Stimulated activated CD4-positive, alpha-beta T cell treated with anti-CD3 and anti-CD28 coated beads, Interleukin-1b, Interleukin-23, amount 100 ng/mL, for 48 hours (primary cell): ENCODE measurements at regions not wholly inside any gene's neighbourhood (a gene's known extent, or its start where the extent isn't known, plus 50 kb on each side); places are given as distances from the start of the nearest gene placed in this dataset.

ENCODE experiments used
- DNase-seq: peaks from one replicate; pipeline ENCODE4 v3.0.0-alpha.2; 2020

GRCh38 chr2:129884221-129884786, 95.2 kb upstream of the RAB6C start:
- no peak for DNase-seq

DNA sequence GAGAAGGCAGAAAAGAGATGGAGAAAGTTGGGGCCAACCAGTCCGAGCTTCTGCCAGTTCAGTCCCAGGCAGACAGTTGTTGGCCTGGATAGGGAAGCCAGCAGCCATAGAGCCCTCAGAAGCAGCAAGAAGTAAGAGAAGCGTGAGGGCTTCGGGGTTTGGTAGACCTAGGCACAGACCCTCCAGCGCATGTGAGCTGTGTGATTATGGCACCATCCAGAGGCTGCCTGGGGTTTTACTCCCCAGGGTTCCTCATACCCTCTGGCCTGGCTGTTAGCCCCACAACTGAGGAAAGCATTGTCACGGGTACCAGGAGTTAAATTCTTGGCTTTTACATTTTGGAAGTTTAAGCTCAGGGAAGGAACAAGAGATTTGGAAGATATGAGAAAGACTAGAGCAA, 93.7 kb upstream of the RAB6C start:
- no peak for DNase-seq

GRCh38 chr2:129887688-129888266, 91.7 kb upstream of the RAB6C start:
- DNase-seq: no peak

DNA sequence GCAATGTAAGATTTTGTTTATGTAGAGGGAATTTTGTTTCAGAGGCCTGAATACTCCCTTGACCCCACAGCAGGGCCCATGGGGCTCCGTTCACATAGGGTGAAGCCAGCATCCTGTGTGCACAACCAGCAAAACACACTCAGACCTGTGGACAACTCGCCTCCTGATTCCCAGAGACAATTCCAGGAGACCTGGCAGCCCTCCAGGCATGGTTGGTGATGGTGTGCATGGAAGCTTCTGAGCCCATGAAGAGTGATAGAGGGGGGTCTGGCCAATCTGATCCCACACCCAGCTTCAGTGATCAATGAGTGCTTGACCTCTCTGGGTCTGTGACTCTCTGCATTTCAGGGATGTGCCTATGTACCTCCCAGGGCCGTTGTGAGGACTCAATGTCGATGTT, 91.0 kb upstream of the RAB6C start:
- no peak for DNase-seq

- DNase-seq: no peak
These were observed 90.6 kb upstream of the RAB6C start for GRCh38 chr2:129888896-129889295.

DNA sequence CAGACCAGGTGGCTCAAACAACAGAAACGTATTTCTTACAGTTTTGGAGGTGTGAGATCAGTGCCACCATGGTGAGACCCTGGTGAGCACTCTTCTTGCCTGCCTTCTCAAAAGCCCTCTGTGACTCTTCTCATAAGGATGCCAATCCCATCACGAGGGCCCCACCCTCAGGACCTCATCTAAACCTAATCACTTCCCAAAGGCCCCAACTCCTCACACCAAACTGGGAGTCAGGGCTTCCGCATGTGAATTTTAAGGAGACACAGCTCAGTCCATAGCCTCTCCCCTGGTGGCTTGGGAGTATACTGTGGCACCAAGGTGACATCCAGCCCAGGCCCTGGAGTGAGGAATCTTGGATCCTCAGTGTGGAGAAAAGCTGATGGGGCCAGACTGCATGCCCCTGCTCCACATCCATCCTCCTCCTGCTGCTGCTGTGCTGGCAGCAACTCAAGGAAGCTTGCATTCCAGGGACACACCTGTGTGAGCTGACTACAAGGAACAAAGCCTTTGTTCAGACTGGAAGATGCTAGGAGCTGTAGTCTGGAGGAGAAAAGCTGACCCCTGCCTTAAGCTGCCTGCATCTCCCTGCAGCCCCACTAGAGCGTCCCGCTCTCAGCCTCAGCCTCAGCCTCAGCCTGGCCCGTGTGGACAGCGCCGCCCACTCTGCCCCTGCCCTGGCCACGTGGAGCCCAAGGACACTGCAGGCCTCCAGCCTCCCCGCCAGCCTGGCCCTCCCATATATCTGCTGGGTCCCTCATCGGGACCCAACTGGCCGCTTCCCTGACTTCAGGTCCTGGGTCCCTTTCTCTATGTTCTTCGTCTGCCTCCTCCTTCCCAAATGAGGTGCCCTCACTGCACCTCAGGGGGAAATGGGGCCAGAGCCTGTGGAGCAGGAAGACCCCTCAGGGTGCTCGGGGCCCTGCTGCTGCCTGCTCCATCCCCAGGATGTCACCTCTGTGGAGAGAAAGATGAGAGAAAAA, 87.8 kb upstream of the RAB6C start:
- no peak for DNase-seq

DNA sequence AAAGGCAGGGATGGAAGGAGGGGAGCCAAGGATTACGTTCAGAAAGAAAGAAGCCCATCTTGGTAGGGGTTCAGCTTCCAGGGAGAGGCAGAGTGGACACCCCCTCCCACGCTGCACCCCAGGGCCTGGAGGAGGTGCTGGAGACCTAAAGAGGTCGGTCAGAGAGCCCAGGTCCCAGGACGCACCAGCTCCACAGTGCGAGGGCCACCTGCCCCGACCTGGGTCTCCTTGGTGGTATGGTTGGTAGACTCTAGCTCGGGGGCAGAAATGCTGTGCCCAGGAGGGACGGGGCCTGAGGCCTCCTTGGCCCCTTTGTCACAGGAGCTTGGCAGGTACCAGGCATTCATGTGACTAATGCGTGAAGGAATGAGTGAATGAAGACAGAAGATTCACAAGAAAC, 87.1 kb upstream of the RAB6C start:
- no peak for DNase-seq

- DNase-seq: no peak
These were observed 86.7 kb upstream of the RAB6C start for GRCh38 chr2:129892773-129893172.

GRCh38 chr2:129893244-129893643, 86.2 kb upstream of the RAB6C start:
- DNase-seq: no peak

DNA sequence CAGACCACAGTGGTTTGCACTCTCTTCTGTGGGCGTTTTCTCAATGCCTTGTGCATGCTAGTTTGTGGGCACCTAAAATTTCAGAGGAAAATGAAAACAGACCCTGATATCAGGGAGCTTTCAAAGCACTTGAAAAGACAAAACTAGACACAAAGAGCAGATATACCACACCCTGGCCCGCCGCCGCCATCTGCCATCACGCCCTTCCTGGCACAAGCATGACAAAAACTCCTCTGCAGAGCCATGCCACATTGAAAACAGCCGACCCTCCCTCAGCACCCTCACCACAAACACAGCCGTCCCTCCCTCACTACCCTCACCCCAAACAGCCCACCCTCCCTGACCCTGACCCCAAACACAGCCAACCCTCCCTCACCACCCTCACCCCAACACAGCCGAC, 84.8 kb upstream of the RAB6C start:
- no peak for DNase-seq

GRCh38 chr2:129895061-129895460, 84.4 kb upstream of the RAB6C start:
- DNase-seq: no peak

DNA sequence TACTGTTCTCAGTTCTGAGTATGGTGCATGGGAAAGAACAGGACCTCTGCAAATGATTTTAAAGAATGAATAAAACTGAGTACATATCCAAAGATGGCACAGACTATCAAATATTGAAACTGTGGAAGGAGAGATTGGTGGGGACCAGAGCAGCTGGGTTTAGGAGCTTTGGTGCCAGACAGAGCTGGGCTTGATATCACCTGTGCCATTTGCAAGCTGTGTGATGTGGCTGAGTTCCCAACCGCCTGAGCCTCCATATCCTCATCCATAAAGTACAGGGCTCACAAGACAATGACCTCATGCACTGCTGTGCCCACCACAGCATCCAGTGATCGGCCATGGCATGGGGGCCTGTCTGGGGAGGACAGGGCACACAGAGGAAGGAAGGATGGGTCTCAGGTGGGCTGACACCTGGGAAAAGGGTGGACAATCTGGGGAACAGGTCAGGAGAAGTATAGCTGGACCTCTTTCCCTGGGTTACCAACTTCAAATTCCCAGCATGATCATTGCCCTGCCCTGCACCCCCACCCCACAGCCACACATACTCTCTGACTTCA, 83.9 kb upstream of the RAB6C start:
- no peak for DNase-seq

DNA sequence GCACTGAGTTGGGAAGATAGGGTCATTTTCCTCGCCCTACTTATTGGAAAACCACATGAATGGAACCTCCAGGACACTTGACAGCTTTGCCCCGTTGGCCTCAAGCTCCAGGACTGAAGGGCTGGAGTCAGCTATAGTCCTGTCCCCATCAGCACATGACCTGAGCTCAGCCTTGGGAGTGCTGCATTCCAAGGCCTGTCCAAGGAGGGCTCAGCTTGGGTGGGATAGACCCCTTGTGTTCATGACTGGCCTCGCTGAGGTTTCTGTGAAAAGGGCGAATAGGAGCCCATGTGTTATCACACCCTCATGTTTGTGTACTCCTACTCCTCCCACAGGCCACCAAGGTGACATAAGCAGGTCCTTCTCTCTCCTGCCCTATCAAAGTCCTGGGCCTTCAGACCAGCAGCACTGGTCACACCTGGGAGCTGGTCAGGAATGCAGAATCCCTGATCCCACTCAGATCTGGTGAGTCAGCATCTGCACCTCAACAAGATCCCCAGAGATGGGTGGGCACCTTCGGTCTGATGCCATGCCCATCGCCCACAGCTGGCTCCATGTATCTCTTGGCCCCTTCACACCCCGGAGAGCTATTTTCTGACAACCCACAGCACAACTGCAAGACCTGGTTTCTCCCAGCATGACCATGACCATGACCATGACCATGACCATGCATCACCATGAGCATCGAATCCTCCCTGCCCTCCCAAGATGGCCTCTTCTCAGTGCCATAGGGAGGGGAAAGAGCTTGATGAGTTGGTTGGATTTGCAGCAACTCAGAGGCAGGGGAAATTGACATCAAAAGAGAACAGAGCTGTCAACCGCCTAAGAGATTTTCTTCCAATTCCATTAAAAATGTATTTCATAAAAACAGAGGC, 83.0 kb upstream of the RAB6C start:
- DNase-seq: no peak

DNA sequence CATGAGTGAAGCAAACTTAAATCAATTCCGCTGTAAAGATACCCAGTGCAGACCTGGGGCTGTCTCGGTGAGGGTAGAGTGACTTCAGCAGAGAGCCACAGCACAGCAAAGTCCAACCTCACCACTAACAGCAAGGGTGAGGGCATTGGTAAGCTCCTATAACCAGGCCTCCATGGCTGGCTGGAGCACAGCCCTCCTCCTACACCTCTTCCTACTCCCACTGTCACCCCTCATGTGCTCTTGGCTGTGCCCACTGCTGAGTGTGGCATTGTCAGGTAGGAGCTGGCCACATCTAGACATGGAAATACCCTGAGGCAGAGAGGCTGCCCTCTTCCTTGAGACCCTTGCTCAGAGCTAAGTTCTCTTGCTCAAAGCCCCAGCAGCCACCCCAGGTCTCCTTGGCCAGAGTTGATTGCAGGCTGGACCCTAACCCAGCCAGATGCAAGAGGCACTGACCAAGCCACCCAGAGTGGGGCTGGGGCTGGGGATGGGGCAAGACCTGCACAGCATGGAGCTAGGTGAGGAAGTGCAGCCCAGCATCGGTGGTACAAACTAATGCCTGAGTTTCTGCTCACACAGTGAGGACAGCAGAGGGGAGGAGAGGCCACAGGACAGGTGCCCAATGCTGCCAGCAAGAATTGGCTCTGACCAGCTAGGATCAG, 77.6 kb upstream of the RAB6C start:
- no peak for DNase-seq

DNA sequence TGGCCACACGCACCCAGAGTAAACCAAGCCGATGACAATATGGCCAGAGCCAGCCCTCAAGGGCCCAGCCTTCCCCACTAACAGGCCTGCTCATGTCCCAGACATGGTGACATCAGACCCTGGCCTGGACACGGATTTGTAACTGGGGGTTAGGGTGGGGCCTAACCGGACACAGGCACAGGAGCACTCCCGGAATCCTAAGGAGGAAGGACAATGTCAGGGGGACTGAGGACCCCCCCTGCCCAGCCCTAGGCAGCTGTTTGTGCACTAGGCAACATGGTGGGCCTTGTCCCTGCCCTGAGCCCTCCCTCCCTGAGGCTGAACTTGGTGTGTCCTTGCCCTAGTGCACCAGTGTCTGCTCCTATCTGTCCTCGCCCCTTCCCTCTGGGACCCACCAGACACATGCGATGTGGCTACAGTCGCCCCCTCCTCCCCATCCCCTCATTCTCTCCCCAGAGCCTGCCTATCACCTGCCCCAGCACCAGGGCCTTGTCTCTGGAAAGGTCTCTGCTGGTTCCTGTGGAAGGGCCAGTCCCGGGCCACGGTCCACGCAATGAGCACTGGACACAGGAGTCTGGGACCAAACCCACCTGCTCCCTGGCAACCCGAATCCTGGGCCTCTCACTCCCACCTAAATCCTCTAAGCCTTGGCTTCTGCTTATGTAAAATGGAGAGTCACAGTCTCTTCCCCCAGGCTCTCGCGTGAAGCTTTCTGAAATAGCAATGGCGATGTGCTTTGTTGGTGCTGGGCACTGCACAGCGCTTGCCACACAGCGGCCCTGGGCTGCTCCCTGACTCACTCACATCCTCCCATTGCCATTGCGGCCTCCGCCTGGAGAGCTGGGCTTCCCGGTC, 76.5 kb upstream of the RAB6C start:
- DNase-seq: no peak

- DNase-seq: no peak
These were observed 75.7 kb upstream of the RAB6C start for GRCh38 chr2:129903586-129904425.

GRCh38 chr2:129904532-129905446, 74.7 kb upstream of the RAB6C start:
- no peak for DNase-seq

GRCh38 chr2:129905664-129906081, 73.8 kb upstream of the RAB6C start:
- DNase-seq: no peak
